Activated CD8-positive, alpha-beta memory T cell treated with anti-CD3 and anti-CD28 coated beads, Interleukin-2, amount 10 ng/mL, durations not matched to agents 7 days and 5 days (primary cell): ENCODE measurements at regions not wholly inside any gene's neighbourhood (a gene's known extent, or its start where the extent isn't known, plus 50 kb on each side); places are given as distances from the start of the nearest gene placed in this dataset.
"Not testable (repeated sequence)": the region's sequence is repeated elsewhere in the genome, so short reads cannot be mapped to it uniquely, and the experiment has no call there.

Source experiments
- ATAC-seq: fragments of 150-1000 bp; cut with Tn5 transposase; one replicate; pipeline ENCODE4 v1.10.0; 2021; ENCODE audit warnings: moderate library complexity
- CTCF ChIA-PET: fragments of 350-600 bp; sonication (Branson Sonifier 250); formaldehyde crosslinking; loops from one replicate; lab custom pipeline; 2021; ENCODE audit warnings: antibody characterized with exemption; lab: Charles Lee
- DNase-seq: peaks from one replicate; pipeline ENCODE4 v3.0.0-alpha.2; 2020
- H3K27ac Mint-ChIP-seq: one replicate; pipeline ENCODE4 v1.8.0; 2021; ENCODE audit warnings: mild to moderate bottlenecking, mixed read lengths
- H3K27me3 Mint-ChIP-seq: one replicate; pipeline ENCODE4 v1.8.0; 2021; ENCODE audit warnings: mixed read lengths
- H3K36me3 Mint-ChIP-seq: one replicate; pipeline ENCODE4 v1.8.0; 2021; ENCODE audit warnings: mild to moderate bottlenecking, mixed read lengths
- H3K4me1 Mint-ChIP-seq: one replicate; pipeline ENCODE4 v1.8.0; 2021; ENCODE audit warnings: mixed read lengths
- H3K4me3 Mint-ChIP-seq: one replicate; pipeline ENCODE4 v1.8.0; 2021; ENCODE audit warnings: mild to moderate bottlenecking, moderate library complexity, mixed read lengths
- H3K9me3 Mint-ChIP-seq: one replicate; pipeline ENCODE4 v1.8.0; 2022; ENCODE audit warnings: low read depth, mixed read lengths

- Mint-ChIP-seq H3K9me3 (no peaks in the 10 kb centered on the region), H3K4me3 (no peak overlapping the region), H3K27ac (no peak overlapping the region), H3K4me1 (no peaks in the 10 kb centered on the region), H3K27me3 (no peaks in the 10 kb centered on the region), H3K36me3 (no peaks in the 10 kb centered on the region)
- CTCF ChIA-PET = no interaction called here
- DNase-seq (no peak), ATAC-seq (no peak)
Observed at GRCh38 chr4:124118061-124118460, 594.5 kb downstream of the ANKRD50 start.

GRCh38 chr4:124121461-124121971, 591.0 kb downstream of the ANKRD50 start:
- CTCF ChIA-PET = no interaction called here
- H3K4me3 Mint-ChIP-seq = no peak overlapping the region
- no peak for ATAC-seq

GRCh38 chr4:124123181-124123580, 589.4 kb downstream of the ANKRD50 start:
- Mint-ChIP-seq H3K4me3 (no peak overlapping the region), H3K27me3 (no peaks in the 10 kb centered on the region), H3K36me3 (no peaks in the 10 kb centered on the region), H3K27ac (no peak overlapping the region), H3K9me3 (no peaks in the 10 kb centered on the region), H3K4me1 (no peaks in the 10 kb centered on the region)
- DNase-seq (no peak), ATAC-seq (no peak)
- CTCF ChIA-PET = no interaction called here

More at GRCh38 chr4:124121461-124121971, 591.0 kb downstream of the ANKRD50 start:
- no peaks in the 10 kb centered on the region for H3K9me3 Mint-ChIP-seq
- H3K27me3 Mint-ChIP-seq = no peaks in the 10 kb centered on the region
- no peak for DNase-seq
- H3K36me3 Mint-ChIP-seq = no peaks in the 10 kb centered on the region
- H3K4me1 Mint-ChIP-seq = no peaks in the 10 kb centered on the region
- no peak overlapping the region for H3K27ac Mint-ChIP-seq

GRCh38 chr4:124123721-124124120, 588.8 kb downstream of the ANKRD50 start:
- no peak overlapping the region for H3K4me3 Mint-ChIP-seq

GRCh38 chr4:124131324-124131723, 581.2 kb downstream of the ANKRD50 start:
- DNase-seq, H3K36me3 Mint-ChIP-seq, H3K27me3 Mint-ChIP-seq, H3K4me3 Mint-ChIP-seq, H3K9me3 Mint-ChIP-seq, H3K27ac Mint-ChIP-seq, CTCF ChIA-PET, ATAC-seq, H3K4me1 Mint-ChIP-seq: not testable (repeated sequence)

More at GRCh38 chr4:124123721-124124120, 588.8 kb downstream of the ANKRD50 start:
- Mint-ChIP-seq H3K27ac (no peak overlapping the region), H3K4me1 (no peaks in the 10 kb centered on the region), H3K9me3 (no peaks in the 10 kb centered on the region), H3K27me3 (no peaks in the 10 kb centered on the region), H3K36me3 (no peaks in the 10 kb centered on the region)
- CTCF ChIA-PET = no interaction called here
- DNase-seq (no peak), ATAC-seq (no peak)

GRCh38 chr4:124132161-124132560, 580.4 kb downstream of the ANKRD50 start:
- H3K9me3 Mint-ChIP-seq = peaks cover 2% of the 10 kb centered on the region
- H3K27me3 Mint-ChIP-seq = no peaks in the 10 kb centered on the region
- no peak for DNase-seq
- no peaks in the 10 kb centered on the region for H3K4me1 Mint-ChIP-seq
- no peak overlapping the region for H3K4me3 Mint-ChIP-seq
- H3K27ac Mint-ChIP-seq = no peak overlapping the region
- no peak for ATAC-seq
- H3K36me3 Mint-ChIP-seq = no peaks in the 10 kb centered on the region
- CTCF ChIA-PET = no interaction called here

GRCh38 chr4:124133753-124134152, 578.8 kb downstream of the ANKRD50 start:
- H3K36me3 Mint-ChIP-seq = no peaks in the 10 kb centered on the region
- DNase-seq = no peak
- peaks cover 2% of the 10 kb centered on the region for H3K9me3 Mint-ChIP-seq
- no peak overlapping the region for H3K4me3 Mint-ChIP-seq
- no peaks in the 10 kb centered on the region for H3K27me3 Mint-ChIP-seq
- CTCF ChIA-PET = no interaction called here
- no peak for ATAC-seq
- H3K27ac Mint-ChIP-seq = no peak overlapping the region
- no peaks in the 10 kb centered on the region for H3K4me1 Mint-ChIP-seq

GRCh38 chr4:124135409-124135813, 577.1 kb downstream of the ANKRD50 start:
- H3K9me3 Mint-ChIP-seq = peaks cover 2% of the 10 kb centered on the region
- H3K36me3 Mint-ChIP-seq = no peaks in the 10 kb centered on the region
- DNase-seq (no peak), ATAC-seq (no peak)
- H3K27ac Mint-ChIP-seq = no peak overlapping the region
- H3K4me3 Mint-ChIP-seq = no peak overlapping the region
- CTCF ChIA-PET = no interaction called here
- no peaks in the 10 kb centered on the region for H3K4me1 Mint-ChIP-seq
- no peaks in the 10 kb centered on the region for H3K27me3 Mint-ChIP-seq

GRCh38 chr4:124139044-124139443, 573.5 kb downstream of the ANKRD50 start:
- H3K27me3 Mint-ChIP-seq = no peaks in the 10 kb centered on the region
- ATAC-seq (no peak), DNase-seq (no peak)
- H3K36me3 Mint-ChIP-seq = no peaks in the 10 kb centered on the region
- CTCF ChIA-PET = no interaction called here
- no peaks in the 10 kb centered on the region for H3K4me1 Mint-ChIP-seq
- no peak overlapping the region for H3K4me3 Mint-ChIP-seq
- no peak overlapping the region for H3K27ac Mint-ChIP-seq
- no peaks in the 10 kb centered on the region for H3K9me3 Mint-ChIP-seq

GRCh38 chr4:124143632-124144031, 568.9 kb downstream of the ANKRD50 start:
- Mint-ChIP-seq H3K27ac (no peak overlapping the region), H3K4me1 (no peaks in the 10 kb centered on the region), H3K4me3 (no peak overlapping the region), H3K9me3 (no peaks in the 10 kb centered on the region), H3K27me3 (no peaks in the 10 kb centered on the region), H3K36me3 (no peaks in the 10 kb centered on the region)
- CTCF ChIA-PET = no interaction called here
- ATAC-seq (no peak), DNase-seq (no peak)

GRCh38 chr4:124144238-124144654, 568.3 kb downstream of the ANKRD50 start:
- H3K27ac Mint-ChIP-seq = no peak overlapping the region
- no peak overlapping the region for H3K4me3 Mint-ChIP-seq
- ATAC-seq = no peak
- no peaks in the 10 kb centered on the region for H3K4me1 Mint-ChIP-seq
- H3K27me3 Mint-ChIP-seq = no peaks in the 10 kb centered on the region
- DNase-seq = no peak
- H3K9me3 Mint-ChIP-seq = no peaks in the 10 kb centered on the region
- no peaks in the 10 kb centered on the region for H3K36me3 Mint-ChIP-seq
- CTCF ChIA-PET = no interaction called here

- no peak for DNase-seq
- no peaks in the 10 kb centered on the region for H3K9me3 Mint-ChIP-seq
- H3K27me3 Mint-ChIP-seq = no peaks in the 10 kb centered on the region
- no peak overlapping the region for H3K27ac Mint-ChIP-seq
- no peaks in the 10 kb centered on the region for H3K36me3 Mint-ChIP-seq
- H3K4me1 Mint-ChIP-seq = no peaks in the 10 kb centered on the region
- CTCF ChIA-PET = no interaction called here
- no peak overlapping the region for H3K4me3 Mint-ChIP-seq
- no peak for ATAC-seq
Observed at GRCh38 chr4:124146068-124146467, 566.5 kb downstream of the ANKRD50 start.

GRCh38 chr4:124151031-124151430, 561.5 kb downstream of the ANKRD50 start:
- CTCF ChIA-PET = no interaction called here
- DNase-seq (no peak), ATAC-seq (no peak)
- no peak overlapping the region for H3K27ac Mint-ChIP-seq
- peaks cover 1% of the 10 kb centered on the region for H3K9me3 Mint-ChIP-seq
- no peaks in the 10 kb centered on the region for H3K27me3 Mint-ChIP-seq
- no peaks in the 10 kb centered on the region for H3K36me3 Mint-ChIP-seq
- no peaks in the 10 kb centered on the region for H3K4me1 Mint-ChIP-seq
- no peak overlapping the region for H3K4me3 Mint-ChIP-seq

- H3K9me3 Mint-ChIP-seq = peaks cover 1% of the 10 kb centered on the region
- no peaks in the 10 kb centered on the region for H3K4me1 Mint-ChIP-seq
- H3K36me3 Mint-ChIP-seq = no peaks in the 10 kb centered on the region
- no peak for DNase-seq
- CTCF ChIA-PET = no interaction called here
- H3K4me3 Mint-ChIP-seq = no peak overlapping the region
- H3K27ac Mint-ChIP-seq = no peak overlapping the region
- ATAC-seq = no peak
- H3K27me3 Mint-ChIP-seq = no peaks in the 10 kb centered on the region
Observed at GRCh38 chr4:124152132-124152531, 560.4 kb downstream of the ANKRD50 start.

- ATAC-seq (no peak), DNase-seq (no peak)
- no peaks in the 10 kb centered on the region for H3K36me3 Mint-ChIP-seq
- CTCF ChIA-PET = no interaction called here
- H3K9me3 Mint-ChIP-seq = peaks cover 1% of the 10 kb centered on the region
- no peak overlapping the region for H3K27ac Mint-ChIP-seq
- no peaks in the 10 kb centered on the region for H3K4me1 Mint-ChIP-seq
- no peak overlapping the region for H3K4me3 Mint-ChIP-seq
- no peaks in the 10 kb centered on the region for H3K27me3 Mint-ChIP-seq
Observed at GRCh38 chr4:124155239-124155638, 557.3 kb downstream of the ANKRD50 start.
